ENCODE measurements at regions not wholly inside any gene's neighbourhood (a gene's known extent, or its start where the extent isn't known, plus 50 kb on each side); places are given as distances from the start of the nearest gene placed in this dataset.
"Not testable (repeated sequence)": the region's sequence is repeated elsewhere in the genome, so short reads cannot be mapped to it uniquely, and the experiment has no call there.

GRCh38 chr6:135606392-135606791 is 108.9 kb upstream of the AHI1 start:
- TF ChIP-seq POLR2A (IDR thresholded peaks at IDR 0.05; ENCODE audit: extremely low read depth, insufficient read length) (no peak), MAX (IDR thresholded peaks at IDR 0.05; ENCODE audit: low read depth, low read length) (no peak), MYC (IDR thresholded peaks at IDR 0.05; ENCODE audit: low read depth, low read length) (no peak), CTCF (IDR thresholded peaks at IDR 0.05; ENCODE audit: low read depth, low read length) (no peak)
- H3K4me3 ChIP-seq (ENCODE audit: low read depth, low read length), result no peak overlapping the region
- no peak for DNase-seq (ENCODE audit: low read depth)

GRCh38 chr6:135608031-135608430 is 110.5 kb upstream of the AHI1 start:
- no peak overlapping the region for H3K4me3 ChIP-seq (ENCODE audit: low read depth, low read length)
- no peak for TF ChIP-seq CTCF (IDR thresholded peaks at IDR 0.05; ENCODE audit: low read depth, low read length)
- TF ChIP-seq POLR2A (IDR thresholded peaks at IDR 0.05; ENCODE audit: extremely low read depth, insufficient read length), result no peak
- TF ChIP-seq MAX (IDR thresholded peaks at IDR 0.05; ENCODE audit: low read depth, low read length), result no peak
- no peak for TF ChIP-seq MYC (IDR thresholded peaks at IDR 0.05; ENCODE audit: low read depth, low read length)
- DNase-seq (ENCODE audit: low read depth), result no peak

- not testable (repeated sequence) for DNase-seq (ENCODE audit: low read depth); H3K4me3 ChIP-seq (ENCODE audit: low read depth, low read length)
These were observed 112.7 kb upstream of the AHI1 start for GRCh38 chr6:135610192-135610591.

- no peak overlapping the region for H3K4me3 ChIP-seq (ENCODE audit: low read depth, low read length)
- no peak for DNase-seq (ENCODE audit: low read depth)
- TF ChIP-seq CTCF (IDR thresholded peaks at IDR 0.05; ENCODE audit: low read depth, low read length) (no peak), POLR2A (IDR thresholded peaks at IDR 0.05; ENCODE audit: extremely low read depth, insufficient read length) (no peak), MAX (IDR thresholded peaks at IDR 0.05; ENCODE audit: low read depth, low read length) (no peak), MYC (IDR thresholded peaks at IDR 0.05; ENCODE audit: low read depth, low read length) (no peak)
These were observed 119.1 kb upstream of the AHI1 start for GRCh38 chr6:135616655-135617054.

GRCh38 chr6:135617222-135617621 is 119.7 kb upstream of the AHI1 start:
- DNase-seq (ENCODE audit: low read depth), result no peak
- no peak for TF ChIP-seq CTCF (IDR thresholded peaks at IDR 0.05; ENCODE audit: low read depth, low read length)
- TF ChIP-seq POLR2A (IDR thresholded peaks at IDR 0.05; ENCODE audit: extremely low read depth, insufficient read length), result no peak
- no peak for TF ChIP-seq MAX (IDR thresholded peaks at IDR 0.05; ENCODE audit: low read depth, low read length)
- H3K4me3 ChIP-seq (ENCODE audit: low read depth, low read length), result no peak overlapping the region

- TF ChIP-seq MYC (IDR thresholded peaks at IDR 0.05; ENCODE audit: low read depth, low read length) (no peak), MAX (IDR thresholded peaks at IDR 0.05; ENCODE audit: low read depth, low read length) (no peak), POLR2A (IDR thresholded peaks at IDR 0.05; ENCODE audit: extremely low read depth, insufficient read length) (no peak), CTCF (IDR thresholded peaks at IDR 0.05; ENCODE audit: low read depth, low read length) (no peak)
- H3K4me3 ChIP-seq (ENCODE audit: low read depth, low read length), result no peak overlapping the region
- no peak for DNase-seq (ENCODE audit: low read depth)
These were observed 124.5 kb upstream of the AHI1 start for GRCh38 chr6:135622081-135622480.
